ENCODE measurements at regions not wholly inside any gene's neighbourhood (a gene's known extent, or its start where the extent isn't known, plus 50 kb on each side); places are given as distances from the start of the nearest gene placed in this dataset.

GRCh38 chr2:217076058-217076435 lies 216.2 kb upstream of the TNP1 start:
- TF ChIP-seq CTCF (IDR thresholded peaks at IDR 0.05; ENCODE audit: insufficient read depth, low read length, poor library complexity, severe bottlenecking) (no peak), EZH2phosphoT487 (conservative IDR thresholded peaks at IDR 0.05; ENCODE audit: low read length) (no peak)

Data from SU-DHL-6 (cell line).